K562 (cell line): ENCODE measurements at regions not wholly inside any gene's neighbourhood (a gene's known extent, or its start where the extent isn't known, plus 50 kb on each side); places are given as distances from the start of the nearest gene placed in this dataset.

Experiments used
- CTCF ChIP-seq, 3 experiments: IDR thresholded peaks in 2 of 3; conservative IDR thresholded peaks in 1 of 3; 2 replicates each; pipeline ENCODE4 v1.5.1; 2011 to 2012; ENCODE audit warnings: low read length in 3 of 3, mild to moderate bottlenecking in 3 of 3, control low read depth in 2 of 3, improper control_type of control experiment in 1 of 3, inconsistent platforms in 1 of 3, low read depth in 1 of 3, mixed read lengths in 1 of 3, moderate library complexity in 1 of 3; ENCODE audit not compliant: insufficient read depth in 2 of 3
- E2F8 ChIP-seq: fragments of 450-650 bp; IDR thresholded peaks from 2 replicates; pipeline ENCODE4 v1.7.1; 2018; ENCODE audit warnings: mild to moderate bottlenecking, low read depth; ENCODE audit not compliant: partially characterized antibody
- HMG20B ChIP-seq: fragments of 250-450 bp; sonication (Bioruptor Pico); IDR thresholded peaks from 2 replicates; pipeline ENCODE4 v1.5.0; 2021; ENCODE audit warnings: mild to moderate bottlenecking
- KHSRP ChIP-seq: fragments of 450-650 bp; IDR thresholded peaks from 2 replicates; pipeline ENCODE4 v1.6.1; 2017
- MAX ChIP-seq: sonication (generic); formaldehyde crosslinking; IDR thresholded peaks from 2 replicates; pipeline ENCODE4 v1.9.0; 2022; ENCODE audit warnings: mild to moderate bottlenecking, missing genetic modification reagents
- NR2F6 ChIP-seq: fragments of 450-650 bp; formaldehyde crosslinking; IDR thresholded peaks from 2 replicates; pipeline ENCODE4 v1.4.0; 2020; ENCODE audit warnings: mild to moderate bottlenecking

GRCh38 chr9:93387791-93388190 is 63.7 kb upstream of the FAM120A start:
- TF ChIP-seq NR2F6 (CRISPR knock-in tag) (no peak), E2F8 (no peak), HMG20B (CRISPR knock-in tag) (no peak), KHSRP (no peak), CTCF (IDR thresholded peaks at IDR 0.05 in 2 of 3, conservative IDR thresholded peaks at IDR 0.05 in 1 of 3; ENCODE audit: insufficient read depth in 2 of 3, low read depth in 1 of 3, low read length in 3 of 3) (no peak), MAX (CRISPR knock-in tag) (no peak)
